ENCODE measurements at regions not wholly inside any gene's neighbourhood (a gene's known extent, or its start where the extent isn't known, plus 50 kb on each side); places are given as distances from the start of the nearest gene placed in this dataset.

GRCh38 chr6:99148761-99149160 lies 200.7 kb downstream of the FAXC start:
- no peak for TF ChIP-seq CTCF (conservative IDR thresholded peaks at IDR 0.05; ENCODE audit: low read depth, low read length)
- Histone ChIP-seq H3K27me3 (ENCODE audit: insufficient read depth, low read depth) (no peaks in the 10 kb centered on the region), H3K36me3 (ENCODE audit: insufficient read depth) (no peaks in the 10 kb centered on the region), H3K9ac (no peak overlapping the region), H3K79me2 (ENCODE audit: insufficient read depth, low read depth) (no peaks in the 10 kb centered on the region), H4K20me1 (ENCODE audit: insufficient read depth) (no peaks in the 10 kb centered on the region), H3K4me3 (IDR thresholded peaks at IDR 0.05; ENCODE audit: insufficient read depth, low read depth, low read length) (no peak overlapping the region), H3K4me1 (ENCODE audit: low read depth, poor library complexity, severe bottlenecking) (no peaks in the 10 kb centered on the region), H3K4me2 (no peak overlapping the region), H3K27ac (no peak overlapping the region), H2AFZ (ENCODE audit: low read depth) (no peak overlapping the region)

GRCh38 chr6:99148111-99148510 lies 200.4 kb upstream of the FBXL4 start:
- Histone ChIP-seq H3K4me2 (no peak overlapping the region), H3K4me3 (IDR thresholded peaks at IDR 0.05; ENCODE audit: insufficient read depth, low read depth, low read length) (no peak overlapping the region), H3K79me2 (ENCODE audit: insufficient read depth, low read depth) (no peaks in the 10 kb centered on the region), H4K20me1 (ENCODE audit: insufficient read depth) (no peaks in the 10 kb centered on the region), H3K4me1 (ENCODE audit: low read depth, poor library complexity, severe bottlenecking) (no peaks in the 10 kb centered on the region), H2AFZ (ENCODE audit: low read depth) (no peak overlapping the region), H3K36me3 (ENCODE audit: insufficient read depth) (no peaks in the 10 kb centered on the region), H3K27me3 (ENCODE audit: insufficient read depth, low read depth) (no peaks in the 10 kb centered on the region), H3K27ac (no peak overlapping the region), H3K9ac (no peak overlapping the region)
- no peak for TF ChIP-seq CTCF (conservative IDR thresholded peaks at IDR 0.05; ENCODE audit: low read depth, low read length)

GRCh38 chr6:99147206-99147605 lies 199.5 kb upstream of the FBXL4 start:
- Histone ChIP-seq H3K4me2 (no peak overlapping the region), H2AFZ (ENCODE audit: low read depth) (no peak overlapping the region), H3K79me2 (ENCODE audit: insufficient read depth, low read depth) (no peaks in the 10 kb centered on the region), H3K4me1 (ENCODE audit: low read depth, poor library complexity, severe bottlenecking) (no peaks in the 10 kb centered on the region), H3K27me3 (ENCODE audit: insufficient read depth, low read depth) (no peaks in the 10 kb centered on the region), H4K20me1 (ENCODE audit: insufficient read depth) (no peaks in the 10 kb centered on the region), H3K27ac (no peak overlapping the region), H3K4me3 (IDR thresholded peaks at IDR 0.05; ENCODE audit: insufficient read depth, low read depth, low read length) (no peak overlapping the region), H3K36me3 (ENCODE audit: insufficient read depth) (no peaks in the 10 kb centered on the region), H3K9ac (no peak overlapping the region)
- TF ChIP-seq CTCF (conservative IDR thresholded peaks at IDR 0.05; ENCODE audit: low read depth, low read length) = no peak

GRCh38 chr6:99146711-99147110 lies 199.0 kb upstream of the FBXL4 start:
- H4K20me1 ChIP-seq (ENCODE audit: insufficient read depth) = no peaks in the 10 kb centered on the region
- H3K9ac ChIP-seq = no peak overlapping the region
- no peaks in the 10 kb centered on the region for H3K27me3 ChIP-seq (ENCODE audit: insufficient read depth, low read depth)
- no peaks in the 10 kb centered on the region for H3K79me2 ChIP-seq (ENCODE audit: insufficient read depth, low read depth)
- H3K4me1 ChIP-seq (ENCODE audit: low read depth, poor library complexity, severe bottlenecking) = no peaks in the 10 kb centered on the region
- no peak overlapping the region for H3K27ac ChIP-seq
- no peaks in the 10 kb centered on the region for H3K36me3 ChIP-seq (ENCODE audit: insufficient read depth)
- H3K4me2 ChIP-seq = no peak overlapping the region
- no peak overlapping the region for H2AFZ ChIP-seq (ENCODE audit: low read depth)
- no peak for TF ChIP-seq CTCF (conservative IDR thresholded peaks at IDR 0.05; ENCODE audit: low read depth, low read length)
- no peak overlapping the region for H3K4me3 ChIP-seq (IDR thresholded peaks at IDR 0.05; ENCODE audit: insufficient read depth, low read depth, low read length)

- no peak overlapping the region for H3K4me3 ChIP-seq (IDR thresholded peaks at IDR 0.05; ENCODE audit: insufficient read depth, low read depth, low read length)
- TF ChIP-seq CTCF (conservative IDR thresholded peaks at IDR 0.05; ENCODE audit: low read depth, low read length) = no peak
Observed at GRCh38 chr6:99145738-99146137, 198.0 kb upstream of the FBXL4 start.

More at GRCh38 chr6:99145738-99146137, 198.0 kb upstream of the FBXL4 start:
- Histone ChIP-seq H3K4me2 (no peak overlapping the region), H3K27me3 (ENCODE audit: insufficient read depth, low read depth) (no peaks in the 10 kb centered on the region), H4K20me1 (ENCODE audit: insufficient read depth) (no peaks in the 10 kb centered on the region), H3K79me2 (ENCODE audit: insufficient read depth, low read depth) (no peaks in the 10 kb centered on the region), H3K4me1 (ENCODE audit: low read depth, poor library complexity, severe bottlenecking) (no peaks in the 10 kb centered on the region), H3K36me3 (ENCODE audit: insufficient read depth) (no peaks in the 10 kb centered on the region), H2AFZ (ENCODE audit: low read depth) (no peak overlapping the region), H3K9ac (no peak overlapping the region), H3K27ac (no peak overlapping the region)

All from KMS-11 (cell line).